Fibroblast of the conjunctiva (primary cell): ENCODE measurements at regions not wholly inside any gene's neighbourhood (a gene's known extent, or its start where the extent isn't known, plus 50 kb on each side); places are given as distances from the start of the nearest gene placed in this dataset.
"Not testable (repeated sequence)": the region's sequence is repeated elsewhere in the genome, so short reads cannot be mapped to it uniquely, and the experiment has no call there.

Experiments
- DNase-seq: peaks from one replicate; pipeline ENCODE4 v3.0.0-alpha.2; 2010; ENCODE audit warnings: low read depth

- no peak for DNase-seq
Measured at GRCh38 chr7:106749165-106749564, 88.2 kb upstream of the CCDC71L start.

GRCh38 chr7:106750773-106751172, 89.8 kb upstream of the CCDC71L start:
- DNase-seq, result no peak

GRCh38 chr7:106752367-106752766, 91.4 kb upstream of the CCDC71L start:
- DNase-seq, result no peak

GRCh38 chr7:106755024-106755423, 94.1 kb upstream of the CCDC71L start:
- DNase-seq, result not testable (repeated sequence)

- DNase-seq, result no peak
Measured at GRCh38 chr7:106755641-106756040, 94.7 kb upstream of the CCDC71L start.

- DNase-seq, result no peak
Measured at GRCh38 chr7:106756071-106756470, 95.1 kb upstream of the CCDC71L start.

GRCh38 chr7:106756884-106757283, 95.9 kb upstream of the CCDC71L start:
- no peak for DNase-seq

- peak; percentile 45 for DNase-seq
Measured at GRCh38 chr7:106757846-106758245, 96.9 kb upstream of the CCDC71L start.

- not testable (repeated sequence) for DNase-seq
Measured at GRCh38 chr7:106762845-106763244, 101.9 kb upstream of the CCDC71L start.

- DNase-seq, result no peak
Measured at GRCh38 chr7:106763717-106764116, 101.4 kb upstream of the PIK3CG start.

- DNase-seq, result no peak
Measured at GRCh38 chr7:106765727-106766355, 99.2 kb upstream of the PIK3CG start.

- no peak for DNase-seq
Measured at GRCh38 chr7:106766551-106766950, 98.5 kb upstream of the PIK3CG start.

GRCh38 chr7:106767078-106767477, 98.0 kb upstream of the PIK3CG start:
- DNase-seq, result no peak

- peak; percentile 51 for DNase-seq
Measured at GRCh38 chr7:106767498-106768323, 97.4 kb upstream of the PIK3CG start.

GRCh38 chr7:106768324-106768751, 96.7 kb upstream of the PIK3CG start:
- DNase-seq, result no peak

- peak; percentile 68 for DNase-seq
Measured at GRCh38 chr7:106770191-106770590, 94.9 kb upstream of the PIK3CG start.

GRCh38 chr7:106772655-106773108, 92.4 kb upstream of the PIK3CG start:
- DNase-seq, result peak; percentile 47

- no peak for DNase-seq
Measured at GRCh38 chr7:106773228-106773627, 91.9 kb upstream of the PIK3CG start.

GRCh38 chr7:106773721-106774120, 91.4 kb upstream of the PIK3CG start:
- DNase-seq, result no peak

- no peak for DNase-seq
Measured at GRCh38 chr7:106774213-106774767, 90.8 kb upstream of the PIK3CG start.

GRCh38 chr7:106774768-106775551, 90.1 kb upstream of the PIK3CG start:
- DNase-seq, result no peak

- DNase-seq, result peak; percentile 38
Measured at GRCh38 chr7:106775552-106775936, 89.5 kb upstream of the PIK3CG start.
